Lower leg skin (tissue), 3 donors: ENCODE measurements at regions not wholly inside any gene's neighbourhood (a gene's known extent, or its start where the extent isn't known, plus 50 kb on each side); places are given as distances from the start of the nearest gene placed in this dataset.

Experiments
- CTCF ChIP-seq, 3 donors: fragments of 450-650 bp; IDR thresholded peaks; one replicate each; pipeline ENCODE4 v1.5.1; 2016; ENCODE audit warnings: antibody characterized with exemption in 3 of 3, mild to moderate bottlenecking in 3 of 3, moderate library complexity in 2 of 3
- POLR2A ChIP-seq, 2 donors: fragments of 450-650 bp; IDR thresholded peaks; one replicate each; pipeline ENCODE4 v1.6.1; 2016 to 2017; ENCODE audit warnings: antibody characterized with exemption in 2 of 2, mild to moderate bottlenecking in 1 of 2, moderate library complexity in 1 of 2

- no peak for TF ChIP-seq POLR2A (IDR thresholded peaks at IDR 0.05)
- no peak for TF ChIP-seq CTCF (IDR thresholded peaks at IDR 0.05)
Measured at GRCh38 chr6:2554651-2555260, 196.0 kb downstream of the MYLK4 start.
